KMS-11 (cell line): ENCODE measurements at regions not wholly inside any gene's neighbourhood (a gene's known extent, or its start where the extent isn't known, plus 50 kb on each side); places are given as distances from the start of the nearest gene placed in this dataset.

Source experiments
- H2AFZ ChIP-seq: fragments of 200-600 bp; sonication (generic); 2 replicates; pipeline ENCODE4 v1.6.1; 2016; ENCODE audit warnings: antibody characterized with exemption, mixed run types, low read depth
- H3K27ac ChIP-seq: fragments of 200-600 bp; sonication (generic); 2 replicates; pipeline ENCODE4 v1.6.1; 2016; ENCODE audit warnings: mild to moderate bottlenecking, mixed run types
- H3K27me3 ChIP-seq: fragments of 200-600 bp; sonication (generic); 2 replicates; pipeline ENCODE4 v1.6.1; 2017; ENCODE audit warnings: mild to moderate bottlenecking, low read depth, mixed run types, moderate library complexity; ENCODE audit not compliant: insufficient read depth
- H3K36me3 ChIP-seq: fragments of 200-600 bp; sonication (generic); 2 replicates; pipeline ENCODE4 v1.6.1; 2017; ENCODE audit warnings: mild to moderate bottlenecking, mixed run types; ENCODE audit not compliant: insufficient read depth
- H3K4me1 ChIP-seq: fragments of 200-600 bp; sonication (generic); 2 replicates; pipeline ENCODE4 v1.6.1; 2016; ENCODE audit warnings: mild to moderate bottlenecking, low read depth, mixed run types; ENCODE audit not compliant: poor library complexity, severe bottlenecking
- H3K4me2 ChIP-seq: fragments of 200-600 bp; sonication (generic); 2 replicates; pipeline ENCODE4 v1.7.0; 2016; ENCODE audit warnings: mild to moderate bottlenecking, mixed run types
- H3K4me3 ChIP-seq: fragments of 200-600 bp; sonication (generic); IDR thresholded peaks from 2 replicates; pipeline ENCODE4 v1.6.1; 2017; ENCODE audit warnings: low read depth, low read length, mixed read lengths; ENCODE audit not compliant: insufficient read depth
- H3K79me2 ChIP-seq: fragments of 200-600 bp; sonication (generic); 2 replicates; pipeline ENCODE4 v1.6.1; 2016; ENCODE audit warnings: low read depth, mixed run types; ENCODE audit not compliant: insufficient read depth
- H3K9ac ChIP-seq: fragments of 200-600 bp; sonication (generic); 2 replicates; pipeline ENCODE4 v1.6.1; 2016; ENCODE audit warnings: mild to moderate bottlenecking, mixed run types
- H4K20me1 ChIP-seq: fragments of 200-600 bp; sonication (generic); 2 replicates; pipeline ENCODE4 v1.6.1; 2016; ENCODE audit warnings: mild to moderate bottlenecking, mixed run types; ENCODE audit not compliant: insufficient read depth
- TF ChIP-seq, protein P1 (sequence below): fragments of 200-600 bp; sonication (generic); conservative IDR thresholded peaks from 2 replicates; pipeline ENCODE4 v1.6.1; 2017; ENCODE audit warnings: low read depth, mild to moderate bottlenecking, antibody characterized with exemption, low read length, moderate library complexity, mixed read lengths

DNA sequence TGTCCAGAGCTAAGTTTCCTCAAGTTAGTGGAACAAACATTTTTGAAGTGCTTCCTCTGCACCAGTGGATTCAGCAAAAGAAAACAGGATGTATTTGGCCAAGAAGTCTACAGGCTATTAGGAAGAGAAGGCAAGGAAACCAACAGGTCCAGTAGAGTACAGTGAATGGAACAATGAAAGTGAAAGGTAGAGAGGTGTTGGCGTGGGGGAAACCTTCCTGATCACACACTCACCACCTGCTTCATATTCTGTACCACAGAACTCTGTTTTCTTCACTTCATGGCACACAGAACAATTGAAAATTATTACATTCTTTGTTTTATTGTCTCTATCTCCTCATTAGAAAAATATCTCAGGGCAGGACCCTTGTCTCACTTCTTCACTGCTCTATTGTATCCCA lies 417.4 kb upstream of the FMR1 start:
- TF ChIP-seq, protein P1, sequence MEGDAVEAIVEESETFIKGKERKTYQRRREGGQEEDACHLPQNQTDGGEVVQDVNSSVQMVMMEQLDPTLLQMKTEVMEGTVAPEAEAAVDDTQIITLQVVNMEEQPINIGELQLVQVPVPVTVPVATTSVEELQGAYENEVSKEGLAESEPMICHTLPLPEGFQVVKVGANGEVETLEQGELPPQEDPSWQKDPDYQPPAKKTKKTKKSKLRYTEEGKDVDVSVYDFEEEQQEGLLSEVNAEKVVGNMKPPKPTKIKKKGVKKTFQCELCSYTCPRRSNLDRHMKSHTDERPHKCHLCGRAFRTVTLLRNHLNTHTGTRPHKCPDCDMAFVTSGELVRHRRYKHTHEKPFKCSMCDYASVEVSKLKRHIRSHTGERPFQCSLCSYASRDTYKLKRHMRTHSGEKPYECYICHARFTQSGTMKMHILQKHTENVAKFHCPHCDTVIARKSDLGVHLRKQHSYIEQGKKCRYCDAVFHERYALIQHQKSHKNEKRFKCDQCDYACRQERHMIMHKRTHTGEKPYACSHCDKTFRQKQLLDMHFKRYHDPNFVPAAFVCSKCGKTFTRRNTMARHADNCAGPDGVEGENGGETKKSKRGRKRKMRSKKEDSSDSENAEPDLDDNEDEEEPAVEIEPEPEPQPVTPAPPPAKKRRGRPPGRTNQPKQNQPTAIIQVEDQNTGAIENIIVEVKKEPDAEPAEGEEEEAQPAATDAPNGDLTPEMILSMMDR = no peak

DNA sequence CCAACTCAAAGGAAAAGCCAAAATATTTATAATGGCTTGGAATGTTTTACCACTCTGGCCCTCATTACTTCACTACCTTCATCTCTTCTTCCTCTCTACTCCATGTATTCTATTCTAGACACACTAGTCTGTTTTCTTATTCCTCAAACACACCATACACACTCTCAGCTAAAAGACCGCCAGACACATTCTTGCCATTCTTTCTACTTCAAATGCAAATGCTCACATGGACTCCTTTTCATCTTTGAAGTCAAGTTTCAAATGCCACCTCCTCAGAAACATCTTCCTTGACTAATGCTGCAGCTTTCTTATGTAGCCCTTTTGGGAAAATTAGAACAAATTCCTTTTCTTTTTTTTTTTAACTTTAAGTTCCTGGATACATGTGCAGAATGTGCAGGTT lies 412.9 kb upstream of the FMR1 start:
- Histone ChIP-seq H4K20me1 (no peaks in the 10 kb centered on the region), H3K27ac (no peak overlapping the region), H3K9ac (no peak overlapping the region), H3K27me3 (no peaks in the 10 kb centered on the region), H2AFZ (no peak overlapping the region), H3K4me3 (no peak overlapping the region), H3K4me1 (no peaks in the 10 kb centered on the region), H3K4me2 (no peak overlapping the region), H3K79me2 (no peaks in the 10 kb centered on the region), H3K36me3 (no peaks in the 10 kb centered on the region)
- TF ChIP-seq, protein P1 = no peak

More for the DNA sequence above, 417.4 kb upstream of the FMR1 start:
- Histone ChIP-seq H3K4me1 (no peaks in the 10 kb centered on the region), H3K79me2 (no peaks in the 10 kb centered on the region), H2AFZ (no peak overlapping the region), H3K4me3 (no peak overlapping the region), H3K36me3 (no peaks in the 10 kb centered on the region), H3K9ac (no peak overlapping the region), H3K27ac (no peak overlapping the region), H4K20me1 (no peaks in the 10 kb centered on the region), H3K4me2 (no peak overlapping the region), H3K27me3 (no peaks in the 10 kb centered on the region)

DNA sequence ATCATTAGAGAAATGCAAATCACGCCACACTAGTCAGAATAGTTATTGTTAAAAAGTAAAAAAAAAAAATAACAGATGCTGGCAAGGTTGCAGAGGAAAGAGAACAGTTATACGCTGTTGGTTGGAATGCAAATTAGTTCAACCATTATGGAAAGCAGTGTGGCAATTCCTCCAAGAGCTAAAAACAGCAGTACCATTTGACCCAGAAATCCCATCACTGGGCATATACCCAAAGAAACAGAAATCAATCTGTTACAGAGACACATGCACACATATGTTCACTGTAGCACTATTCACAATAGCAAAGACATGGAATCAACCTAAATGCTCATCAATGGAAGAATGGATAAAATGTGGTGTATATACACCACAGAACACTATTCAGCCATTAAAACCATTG lies 388.7 kb upstream of the FMR1 start:
- Histone ChIP-seq H3K27ac (no peak overlapping the region), H3K4me3 (no peak overlapping the region), H3K9ac (no peak overlapping the region)

DNA sequence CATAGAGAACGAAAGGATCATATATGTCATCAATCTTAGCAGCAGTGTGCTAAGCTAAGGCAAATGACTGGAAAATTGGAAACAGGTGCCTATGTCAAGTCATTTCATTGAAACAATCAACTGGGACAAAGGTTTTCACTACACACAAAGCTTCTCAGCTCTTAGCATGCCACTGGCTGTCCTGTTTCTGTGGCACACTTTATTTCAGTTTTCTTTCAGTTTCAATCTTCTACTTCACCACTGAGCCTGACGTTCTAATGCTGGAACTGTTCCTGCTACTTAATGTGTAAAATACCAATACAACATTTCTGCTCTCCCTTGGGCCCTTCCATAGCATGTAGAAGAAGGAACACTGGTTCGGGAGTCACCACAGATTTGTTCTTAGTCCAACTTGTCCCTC lies 378.3 kb upstream of the FMR1 start:
- no peaks in the 10 kb centered on the region for H3K4me1 ChIP-seq
- no peak overlapping the region for H2AFZ ChIP-seq
- no peaks in the 10 kb centered on the region for H3K79me2 ChIP-seq
- H3K4me2 ChIP-seq = no peak overlapping the region
- H3K27ac ChIP-seq = no peak overlapping the region
- no peaks in the 10 kb centered on the region for H3K27me3 ChIP-seq
- no peak overlapping the region for H3K4me3 ChIP-seq
- H3K36me3 ChIP-seq = no peaks in the 10 kb centered on the region
- no peak overlapping the region for H3K9ac ChIP-seq
- H4K20me1 ChIP-seq = no peaks in the 10 kb centered on the region
- TF ChIP-seq, protein P1 = no peak

More for the DNA sequence above, 388.7 kb upstream of the FMR1 start:
- no peak overlapping the region for H2AFZ ChIP-seq
- TF ChIP-seq, protein P1 = no peak
- no peaks in the 10 kb centered on the region for H4K20me1 ChIP-seq
- no peak overlapping the region for H3K4me2 ChIP-seq
- no peaks in the 10 kb centered on the region for H3K36me3 ChIP-seq
- H3K4me1 ChIP-seq = no peaks in the 10 kb centered on the region
- no peaks in the 10 kb centered on the region for H3K27me3 ChIP-seq
- no peaks in the 10 kb centered on the region for H3K79me2 ChIP-seq
